Epithelial cell of esophagus (primary cell): ENCODE measurements at regions not wholly inside any gene's neighbourhood (a gene's known extent, or its start where the extent isn't known, plus 50 kb on each side); places are given as distances from the start of the nearest gene placed in this dataset.
A peak's percentile ranks its signal among the peaks of the same experiment; 100 is the strongest.

Experiments used
- DNase-seq: peaks from one replicate; pipeline ENCODE4 v3.0.0; 2010; ENCODE audit warnings: low read depth
- H3K4me3 ChIP-seq: 2 replicates; pipeline ENCODE4 v1.5.1; 2011; ENCODE audit warnings: mild to moderate bottlenecking, low read length, control low read depth
- TF ChIP-seq, protein P1 (sequence below): IDR thresholded peaks from 2 replicates; pipeline ENCODE4 v1.5.1; 2011; ENCODE audit warnings: low read depth, mild to moderate bottlenecking, low read length, control low read depth, inconsistent platforms; ENCODE audit not compliant: insufficient read depth; ENCODE audit errors: missing control alignments

DNA sequence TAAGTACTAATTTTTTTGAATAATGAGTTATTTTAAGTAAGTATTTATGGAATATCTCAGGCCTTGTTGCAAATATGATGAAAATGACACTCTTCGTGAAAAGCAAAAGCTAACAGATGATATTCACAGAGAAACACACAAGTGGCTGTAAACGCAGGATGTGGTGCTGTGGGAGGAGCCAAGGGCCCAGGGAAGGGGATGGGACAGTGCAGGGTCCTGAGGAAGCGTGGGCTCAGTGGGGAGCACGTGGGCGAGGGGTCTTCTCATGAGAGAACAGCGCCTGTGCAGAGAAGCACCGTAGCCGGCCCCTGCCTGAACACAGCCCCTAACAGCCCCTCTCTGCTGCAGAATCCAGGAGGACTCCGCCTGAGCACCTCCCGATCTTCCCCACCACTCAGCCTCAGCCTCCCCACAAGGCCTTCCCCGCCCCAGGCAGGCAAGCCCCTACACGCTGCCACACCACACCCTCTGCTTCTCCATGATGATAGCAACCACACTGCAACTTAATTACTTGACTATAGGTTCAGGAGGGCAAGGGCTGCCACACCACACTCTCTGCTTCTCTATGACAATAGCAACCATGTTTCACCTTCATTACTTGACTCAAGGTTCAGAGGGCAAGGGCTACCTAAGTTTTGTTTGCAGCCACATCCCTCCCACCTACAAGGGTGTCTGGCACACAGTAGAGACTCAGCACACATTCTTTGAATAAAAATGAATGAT, 152.6 kb upstream of the RNF32 start:
- no peak overlapping the region for H3K4me3 ChIP-seq
- TF ChIP-seq, protein P1, sequence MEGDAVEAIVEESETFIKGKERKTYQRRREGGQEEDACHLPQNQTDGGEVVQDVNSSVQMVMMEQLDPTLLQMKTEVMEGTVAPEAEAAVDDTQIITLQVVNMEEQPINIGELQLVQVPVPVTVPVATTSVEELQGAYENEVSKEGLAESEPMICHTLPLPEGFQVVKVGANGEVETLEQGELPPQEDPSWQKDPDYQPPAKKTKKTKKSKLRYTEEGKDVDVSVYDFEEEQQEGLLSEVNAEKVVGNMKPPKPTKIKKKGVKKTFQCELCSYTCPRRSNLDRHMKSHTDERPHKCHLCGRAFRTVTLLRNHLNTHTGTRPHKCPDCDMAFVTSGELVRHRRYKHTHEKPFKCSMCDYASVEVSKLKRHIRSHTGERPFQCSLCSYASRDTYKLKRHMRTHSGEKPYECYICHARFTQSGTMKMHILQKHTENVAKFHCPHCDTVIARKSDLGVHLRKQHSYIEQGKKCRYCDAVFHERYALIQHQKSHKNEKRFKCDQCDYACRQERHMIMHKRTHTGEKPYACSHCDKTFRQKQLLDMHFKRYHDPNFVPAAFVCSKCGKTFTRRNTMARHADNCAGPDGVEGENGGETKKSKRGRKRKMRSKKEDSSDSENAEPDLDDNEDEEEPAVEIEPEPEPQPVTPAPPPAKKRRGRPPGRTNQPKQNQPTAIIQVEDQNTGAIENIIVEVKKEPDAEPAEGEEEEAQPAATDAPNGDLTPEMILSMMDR = no peak
- no peak for DNase-seq

DNA sequence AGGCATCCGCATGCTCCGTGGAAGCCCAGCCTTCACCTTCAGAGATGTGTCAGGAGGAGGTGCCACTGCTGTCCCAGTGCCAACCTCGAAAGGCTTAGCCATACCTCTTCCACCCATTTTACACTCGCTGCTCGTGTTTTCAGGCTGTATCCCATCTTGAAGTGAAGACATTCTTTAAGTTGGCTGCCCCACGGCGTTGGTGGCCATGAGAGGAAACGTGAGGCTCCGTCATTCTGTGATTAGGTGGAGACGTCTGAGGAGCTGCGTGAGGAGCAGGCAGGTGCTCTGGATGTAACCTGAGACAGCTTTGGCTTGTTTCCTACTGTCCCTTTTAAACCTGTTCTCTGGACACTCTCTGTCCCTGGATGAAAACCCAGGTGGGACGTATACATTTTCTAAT, 159.9 kb upstream of the RNF32 start:
- DNase-seq = no peak
- TF ChIP-seq, protein P1 = no peak
- no peak overlapping the region for H3K4me3 ChIP-seq

DNA sequence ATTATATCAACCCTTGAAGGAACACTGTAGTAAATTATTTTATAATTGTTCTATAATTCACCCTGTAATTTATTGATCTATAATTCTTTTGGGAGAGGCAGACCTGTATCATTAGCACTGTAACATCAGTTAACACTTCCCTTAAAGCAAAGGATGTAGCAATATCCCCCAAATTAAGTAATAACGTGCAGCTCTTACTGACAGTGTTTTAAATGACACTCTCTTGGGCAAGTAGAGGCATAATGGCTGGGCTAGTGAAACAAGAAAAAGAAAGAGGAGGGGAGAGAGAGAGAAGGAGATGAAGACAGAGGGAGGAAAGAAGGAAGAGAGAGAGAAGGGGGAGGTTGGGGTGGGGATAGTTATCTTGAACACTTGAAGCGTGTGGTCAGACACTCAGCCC, 161.0 kb upstream of the RNF32 start:
- DNase-seq = no peak
- no peak overlapping the region for H3K4me3 ChIP-seq
- TF ChIP-seq, protein P1 = no peak

DNA sequence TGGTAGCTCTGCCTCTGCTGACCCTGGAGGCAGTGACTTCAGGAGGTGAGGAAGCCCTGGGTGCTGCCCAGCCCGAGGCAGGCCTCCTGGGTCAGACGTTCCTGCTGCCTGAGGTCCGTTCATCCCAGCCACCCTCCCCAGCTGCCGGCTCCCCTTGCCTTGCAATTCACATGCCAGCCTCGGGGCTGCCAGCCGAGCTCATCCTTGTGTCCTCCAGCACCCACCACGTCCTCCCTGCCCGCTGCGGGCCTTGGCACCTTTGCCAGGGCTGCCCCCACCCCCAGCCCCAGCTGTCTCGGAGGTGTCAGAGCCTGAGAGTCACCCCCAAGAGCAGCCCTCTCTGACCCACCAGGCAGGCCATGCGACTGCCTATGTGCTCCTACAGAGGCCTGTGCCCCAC, 162.1 kb upstream of the RNF32 start:
- DNase-seq = no peak
- H3K4me3 ChIP-seq = no peak overlapping the region
- TF ChIP-seq, protein P1 = no peak

DNA sequence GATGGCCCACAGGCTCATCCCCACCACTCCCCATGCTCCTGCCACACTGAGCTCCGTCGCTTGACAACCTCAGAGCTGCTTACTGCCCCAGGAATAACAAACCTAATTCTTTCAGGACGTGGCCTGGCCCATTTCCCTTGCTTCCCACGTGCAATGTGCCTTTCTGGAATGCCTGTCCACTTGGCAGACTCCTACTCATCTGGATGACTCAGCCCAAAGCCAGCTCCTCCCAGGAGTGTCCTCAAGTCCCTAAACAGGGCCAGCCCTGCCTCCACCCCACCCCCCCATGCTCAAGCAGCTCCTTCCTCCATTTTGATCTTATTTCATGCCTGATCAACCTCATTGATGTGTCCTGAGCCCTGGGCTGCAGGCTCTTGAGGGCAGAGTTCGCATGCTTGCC, 164.9 kb upstream of the RNF32 start:
- no peak overlapping the region for H3K4me3 ChIP-seq
- no peak for DNase-seq
- TF ChIP-seq, protein P1 = no peak

DNA sequence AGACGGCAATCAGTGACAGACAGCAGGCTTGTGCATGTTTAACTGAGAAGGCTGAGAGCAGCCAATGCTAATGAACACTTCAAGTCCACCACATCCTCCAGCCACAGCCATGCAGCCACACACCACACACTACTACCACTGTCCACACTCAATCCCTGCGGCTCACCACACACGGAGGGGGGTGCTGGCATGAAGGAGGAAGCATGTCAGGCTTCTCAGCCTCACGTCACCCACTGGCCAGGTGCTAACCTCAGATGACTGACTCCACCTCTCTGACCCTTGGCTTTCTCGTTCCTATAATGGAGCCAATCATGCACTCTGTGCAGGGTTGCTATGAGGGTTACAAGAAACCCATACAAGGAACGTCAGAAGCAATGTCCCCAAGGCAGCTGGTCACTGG, 165.4 kb upstream of the RNF32 start:
- DNase-seq = no peak
- TF ChIP-seq, protein P1 = no peak
- H3K4me3 ChIP-seq = no peak overlapping the region

DNA sequence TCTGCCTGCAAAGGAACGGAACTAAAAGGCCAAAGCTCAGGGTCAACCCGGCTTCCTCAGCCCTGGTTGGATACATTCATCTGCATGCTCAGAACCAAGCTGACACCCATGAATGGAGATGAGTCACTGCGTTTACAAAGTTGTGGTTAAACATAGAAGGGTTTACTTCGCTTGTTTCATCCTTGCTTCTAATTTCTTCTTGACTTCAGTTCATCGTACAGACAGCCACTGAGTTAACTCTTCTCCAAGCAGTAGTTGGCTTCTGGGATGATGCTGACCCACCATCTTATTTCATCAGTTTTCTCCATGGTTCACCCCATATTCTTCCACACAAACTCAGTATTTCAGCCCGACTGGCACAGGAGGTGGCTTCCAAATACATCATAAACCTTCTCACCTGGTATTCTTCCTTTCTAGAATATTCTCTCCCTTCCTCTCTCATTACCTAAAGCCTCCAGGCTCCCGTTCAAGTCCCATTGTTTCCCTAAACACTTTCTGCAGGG, 166.3 kb upstream of the RNF32 start:
- no peak overlapping the region for H3K4me3 ChIP-seq
- peak; percentile 13 for DNase-seq
- TF ChIP-seq, protein P1 = no peak
